GM19328 (cell line): ENCODE measurements at regions not wholly inside any gene's neighbourhood (a gene's known extent, or its start where the extent isn't known, plus 50 kb on each side); places are given as distances from the start of the nearest gene placed in this dataset.

Experiments
- ATAC-seq: cut with Tn5 transposase; IDR thresholded peaks from one replicate; pipeline ENCODE4 v1.9.1; 2021; ENCODE audit warnings: mild to moderate bottlenecking, moderate library complexity; ENCODE audit not compliant: unreplicated experiment

DNA sequence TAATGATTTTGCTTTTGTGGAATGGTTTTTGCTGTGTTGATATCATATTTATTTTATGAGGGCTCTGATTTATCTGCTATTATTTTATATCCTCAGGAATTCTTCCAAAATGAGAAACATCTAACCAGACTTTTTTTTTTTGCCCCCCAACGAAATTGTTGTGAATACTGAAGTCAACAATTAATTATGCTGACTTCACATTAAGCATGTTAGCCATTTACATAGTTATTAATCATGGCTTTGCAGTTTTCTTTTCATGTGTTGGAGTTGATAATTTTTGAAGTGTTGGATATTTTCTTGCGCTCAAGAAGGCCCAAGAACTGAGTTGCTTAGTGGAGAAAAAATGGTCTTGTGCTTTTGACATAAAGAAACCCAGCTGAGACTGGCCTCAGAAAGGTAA lies 246.6 kb upstream of the CRY1 start:
- no peak for ATAC-seq

GRCh38 chr12:107340898-107341297 lies 247.5 kb upstream of the CRY1 start:
- ATAC-seq, result no peak

DNA sequence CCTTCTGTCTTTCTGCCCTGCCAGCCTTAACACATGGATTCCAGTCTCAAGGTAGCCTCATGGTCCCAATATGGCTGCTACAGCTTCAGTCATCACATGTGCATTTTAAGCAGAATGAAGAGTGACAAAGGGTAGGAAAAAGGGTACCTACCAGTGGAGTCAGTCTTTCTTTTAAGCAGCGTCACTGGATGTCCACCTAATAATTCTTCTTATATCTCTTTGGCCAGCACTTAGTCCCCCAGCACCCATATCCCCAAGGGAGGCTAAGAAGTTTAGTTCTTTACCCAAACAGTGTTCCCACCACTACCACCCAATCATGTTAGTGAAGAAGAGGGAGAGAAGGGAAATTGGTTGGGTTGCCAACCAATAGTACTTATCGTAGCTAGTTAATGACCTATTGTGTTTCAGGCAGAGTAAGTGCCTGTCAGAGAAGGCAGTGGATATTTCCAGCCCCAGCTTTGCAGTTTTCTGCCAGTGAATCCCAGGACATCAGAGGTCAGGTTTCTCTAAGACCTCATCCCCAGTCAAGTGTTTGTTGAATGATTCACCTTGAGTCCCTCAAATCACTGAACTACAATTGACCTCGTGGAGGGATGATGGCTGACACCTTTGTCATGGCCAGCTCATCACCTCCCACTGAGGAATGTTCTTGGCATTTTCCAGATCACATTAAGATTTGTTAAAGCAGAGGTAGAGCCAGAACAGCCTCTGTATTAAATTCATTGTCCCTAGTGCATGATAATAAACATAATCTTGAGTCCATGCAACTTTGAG lies 250.9 kb upstream of the CRY1 start:
- no peak for ATAC-seq

GRCh38 chr12:107347261-107347660 lies 253.9 kb upstream of the CRY1 start:
- no peak for ATAC-seq

- ATAC-seq, result no peak
These were observed 255.8 kb upstream of the CRY1 start for GRCh38 chr12:107349008-107349747.

- no peak for ATAC-seq
These were observed 256.5 kb upstream of the CRY1 start for GRCh38 chr12:107349839-107350238.

- no peak for ATAC-seq
These were observed 257.8 kb upstream of the CRY1 start for GRCh38 chr12:107351109-107351508.

DNA sequence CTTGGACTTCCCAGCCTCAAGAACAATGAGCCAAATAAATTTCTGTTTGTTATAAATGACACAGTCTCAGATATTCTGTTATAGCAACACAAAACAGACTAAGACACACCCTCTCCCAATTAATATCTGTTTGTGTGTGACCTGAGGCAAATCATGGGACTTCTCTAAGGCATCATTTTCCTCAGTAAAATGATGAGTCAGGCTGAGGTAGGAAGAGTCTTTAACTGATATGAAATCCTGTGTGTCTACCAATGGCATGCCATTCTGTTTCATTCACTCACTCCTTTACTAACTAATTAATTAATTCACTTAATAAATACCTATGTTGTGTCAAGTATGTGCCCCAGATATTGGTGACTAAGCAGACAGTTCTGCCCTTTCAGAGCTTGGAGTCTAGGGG lies 258.4 kb upstream of the CRY1 start:
- no peak for ATAC-seq

- no peak for ATAC-seq
These were observed 259.2 kb upstream of the CRY1 start for GRCh38 chr12:107352347-107353081.

DNA sequence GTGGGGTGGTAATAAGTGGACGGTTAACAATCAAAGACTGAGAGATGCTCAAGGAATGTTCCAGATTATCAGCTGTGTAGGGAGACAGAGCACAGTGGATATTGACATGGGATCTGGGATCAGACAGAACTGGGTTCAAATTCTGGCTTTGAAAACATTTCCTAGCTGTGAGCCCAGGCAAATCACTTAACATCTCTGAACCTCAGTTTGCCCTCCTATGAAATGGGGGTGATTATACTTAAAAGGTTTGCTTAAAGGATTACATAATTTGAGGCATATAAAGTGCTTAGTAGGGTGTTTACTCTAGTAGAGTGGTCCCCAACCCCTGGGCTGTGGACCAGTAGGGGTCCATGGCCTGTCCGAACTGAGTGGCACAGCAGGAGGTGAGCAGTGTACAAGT lies 260.0 kb upstream of the CRY1 start:
- no peak for ATAC-seq

GRCh38 chr12:107355004-107355565 lies 261.7 kb upstream of the CRY1 start:
- no peak for ATAC-seq

- no peak for ATAC-seq
These were observed 262.3 kb upstream of the CRY1 start for GRCh38 chr12:107355612-107356011.

DNA sequence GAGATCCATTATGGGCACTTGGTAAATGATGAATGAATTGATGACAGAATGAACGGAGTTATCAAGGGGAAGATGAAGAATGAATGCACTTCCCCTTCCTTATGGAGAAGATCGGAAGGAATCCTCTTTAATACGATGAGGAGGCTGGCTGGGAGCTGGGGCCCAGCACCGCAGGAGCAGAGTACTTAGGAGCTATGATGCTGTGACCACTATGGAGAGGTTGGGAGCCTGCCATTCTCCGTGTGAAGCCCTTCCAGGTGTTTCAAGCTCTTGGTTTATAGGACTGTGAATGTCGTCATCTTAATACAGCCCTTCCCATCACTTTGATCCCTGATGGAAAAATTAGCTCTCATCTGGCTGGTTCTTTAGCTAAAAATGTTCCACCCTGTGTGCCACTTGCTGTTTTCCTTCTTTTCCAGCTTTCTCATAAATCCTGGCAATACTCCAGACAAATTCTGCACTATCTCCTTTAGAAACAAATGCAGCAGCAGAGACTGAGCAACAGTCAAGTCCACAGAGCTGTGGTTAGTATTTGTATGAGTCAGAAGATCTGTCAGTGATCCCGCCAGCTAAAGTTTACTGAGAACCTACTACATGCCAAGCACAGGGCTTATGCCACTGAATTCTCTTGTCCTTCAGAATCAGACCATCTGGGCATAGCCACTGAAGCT lies 263.1 kb upstream of the CRY1 start:
- no peak for ATAC-seq

DNA sequence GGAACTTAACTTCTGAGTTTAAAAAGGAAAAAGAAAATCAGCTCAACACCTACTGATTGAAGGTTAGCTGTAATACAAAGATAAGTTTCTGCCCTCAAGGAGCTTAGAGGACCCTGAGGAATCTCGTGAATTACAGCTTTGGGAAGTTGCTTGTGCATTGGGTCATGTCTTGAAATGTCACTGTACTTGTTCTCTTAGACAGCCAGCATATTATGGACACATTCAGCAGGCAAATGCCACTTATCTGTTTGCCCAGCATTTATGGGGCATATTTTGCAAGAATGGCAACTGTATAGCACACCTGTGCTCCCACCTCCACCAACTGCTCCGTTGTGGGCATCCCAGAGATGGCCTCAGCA lies 263.6 kb upstream of the CRY1 start:
- no peak for ATAC-seq

DNA sequence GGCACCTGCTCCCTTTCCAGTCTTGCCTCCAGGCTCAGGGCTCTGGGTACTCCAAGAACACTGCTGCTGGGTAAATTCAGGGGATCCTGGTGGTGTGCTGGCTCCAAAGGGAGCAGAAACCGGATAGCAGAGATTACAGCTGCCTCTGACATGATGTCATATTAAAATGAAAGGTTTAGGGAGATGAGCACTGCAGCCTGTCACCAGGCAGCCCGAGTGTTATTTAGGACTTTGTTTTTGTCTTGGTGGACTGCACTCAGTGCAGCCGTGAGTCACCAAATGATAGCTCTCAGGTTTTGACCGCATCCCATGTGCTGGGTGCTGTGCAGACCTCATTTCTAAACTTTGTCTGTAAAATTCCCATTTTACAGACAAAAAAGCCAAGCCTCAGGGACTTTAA lies 266.0 kb upstream of the CRY1 start:
- no peak for ATAC-seq

DNA sequence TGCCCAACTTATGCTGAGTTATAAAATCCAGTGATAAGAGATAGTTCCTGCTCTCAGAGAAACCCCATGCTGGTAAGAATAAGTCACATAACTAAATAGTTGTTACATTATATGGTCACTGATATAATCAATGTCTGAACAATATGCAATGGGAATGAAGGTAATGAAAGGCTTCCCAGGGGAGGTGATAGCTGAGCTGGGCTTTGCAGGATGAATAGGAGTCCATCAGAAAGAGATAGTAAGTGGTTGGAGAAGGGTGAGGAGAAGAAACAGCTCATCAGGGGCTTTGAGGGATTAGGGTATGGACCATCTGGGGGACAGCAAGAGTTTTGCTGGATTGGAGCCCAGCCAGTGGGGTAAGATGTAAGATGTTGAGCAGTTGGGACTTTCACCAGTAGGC lies 266.7 kb upstream of the CRY1 start:
- no peak for ATAC-seq

- ATAC-seq, result no peak
These were observed 267.1 kb upstream of the CRY1 start for GRCh38 chr12:107360482-107360881.

DNA sequence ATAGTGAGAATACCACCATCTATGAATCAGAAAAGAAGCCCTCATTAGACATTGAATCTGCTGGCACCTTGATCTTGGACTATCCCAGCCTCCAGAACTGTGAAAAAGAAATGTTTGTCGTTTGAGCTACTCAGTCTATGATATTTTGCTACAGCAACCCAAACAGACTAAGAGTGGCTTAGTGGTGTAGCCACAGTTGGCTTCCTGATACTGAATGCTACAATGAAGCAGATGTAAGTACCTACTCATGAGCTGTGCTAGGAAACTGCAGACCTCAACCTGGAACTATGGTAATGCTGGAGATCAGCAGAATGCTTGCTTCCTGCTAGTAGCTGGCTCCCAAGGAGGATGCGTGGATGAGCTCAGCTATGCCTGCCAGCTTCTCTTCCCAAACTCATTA lies 268.6 kb upstream of the CRY1 start:
- no peak for ATAC-seq

GRCh38 chr12:107362960-107363359 lies 269.6 kb upstream of the CRY1 start:
- ATAC-seq, result no peak

- no peak for ATAC-seq
These were observed 271.6 kb upstream of the CRY1 start for GRCh38 chr12:107364875-107365518.

- no peak for ATAC-seq
These were observed 272.4 kb upstream of the CRY1 start for GRCh38 chr12:107365703-107366102.
